ENCODE measurements at regions not wholly inside any gene's neighbourhood (a gene's known extent, or its start where the extent isn't known, plus 50 kb on each side); places are given as distances from the start of the nearest gene placed in this dataset.

- Histone ChIP-seq H3K27me3 (replicated peaks; ENCODE audit: insufficient read depth) (no peaks in the 10 kb centered on the region), H3K36me3 (no peaks in the 10 kb centered on the region), H3K9me3 (no peaks in the 10 kb centered on the region), H3K4me1 (ENCODE audit: control insufficient read depth in 1 of 2, low read depth in 2 of 2) (no peaks in the 10 kb centered on the region), H3K4me3 (no peak overlapping the region), H3K27ac (no peak overlapping the region)
- no peak for DNase-seq (ENCODE audit: low spot score)
- TF ChIP-seq CTCF (IDR thresholded peaks at IDR 0.05) = no peak
- no peak for ATAC-seq (ENCODE audit: insufficient number of reproducible peaks, low FRiP score, low read depth)
Measured at GRCh38 chr15:37792351-37792750, 142.1 kb upstream of the TMCO5A start.

- ATAC-seq (ENCODE audit: insufficient number of reproducible peaks, low FRiP score, low read depth) (no peak), DNase-seq (ENCODE audit: low spot score) (no peak)
- H3K9me3 ChIP-seq = no peaks in the 10 kb centered on the region
- no peaks in the 10 kb centered on the region for H3K36me3 ChIP-seq
- TF ChIP-seq CTCF (IDR thresholded peaks at IDR 0.05) = no peak
- H3K4me3 ChIP-seq = no peak overlapping the region
- no peaks in the 10 kb centered on the region for H3K27me3 ChIP-seq (replicated peaks; ENCODE audit: insufficient read depth)
- H3K4me1 ChIP-seq (ENCODE audit: control insufficient read depth in 1 of 2, low read depth in 2 of 2) = no peaks in the 10 kb centered on the region
- no peak overlapping the region for H3K27ac ChIP-seq
Measured at GRCh38 chr15:37793851-37794250, 140.6 kb upstream of the TMCO5A start.

- no peak overlapping the region for H3K27ac ChIP-seq
- TF ChIP-seq CTCF (IDR thresholded peaks at IDR 0.05) = no peak
- H3K4me3 ChIP-seq = no peak overlapping the region
- H3K4me1 ChIP-seq (ENCODE audit: control insufficient read depth in 1 of 2, low read depth in 2 of 2) = no peaks in the 10 kb centered on the region
- no peaks in the 10 kb centered on the region for H3K36me3 ChIP-seq
- no peaks in the 10 kb centered on the region for H3K9me3 ChIP-seq
- no peaks in the 10 kb centered on the region for H3K27me3 ChIP-seq (replicated peaks; ENCODE audit: insufficient read depth)
- DNase-seq (ENCODE audit: low spot score) (no peak), ATAC-seq (ENCODE audit: insufficient number of reproducible peaks, low FRiP score, low read depth) (no peak)
Measured at GRCh38 chr15:37794947-37795346, 139.5 kb upstream of the TMCO5A start.

DNA sequence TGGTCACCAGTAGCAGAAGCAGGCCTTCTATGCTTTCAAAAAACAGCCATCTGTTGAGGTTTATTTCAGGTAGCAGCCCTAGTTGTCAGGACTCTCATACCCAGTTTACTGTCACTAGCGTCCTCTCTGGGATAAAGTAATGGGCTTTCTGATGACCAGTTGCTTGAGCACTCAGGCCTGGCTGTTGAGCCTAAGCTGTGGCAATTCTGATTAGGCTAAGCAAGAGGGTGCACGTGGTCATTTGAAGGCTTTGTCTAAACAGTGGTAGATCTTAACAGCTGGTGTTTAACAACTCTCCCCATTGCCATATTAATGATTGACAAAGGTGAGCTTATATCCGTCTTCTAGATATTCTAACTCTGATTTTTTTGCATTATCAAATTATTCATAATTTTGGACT, 132.9 kb upstream of the TMCO5A start:
- Histone ChIP-seq H3K27me3 (replicated peaks; ENCODE audit: insufficient read depth) (no peaks in the 10 kb centered on the region), H3K9me3 (no peaks in the 10 kb centered on the region), H3K27ac (no peak overlapping the region), H3K36me3 (no peaks in the 10 kb centered on the region), H3K4me1 (ENCODE audit: control insufficient read depth in 1 of 2, low read depth in 2 of 2) (no peaks in the 10 kb centered on the region), H3K4me3 (no peak overlapping the region)
- ATAC-seq (ENCODE audit: insufficient number of reproducible peaks, low FRiP score, low read depth) (no peak), DNase-seq (ENCODE audit: low spot score) (no peak)
- TF ChIP-seq CTCF (IDR thresholded peaks at IDR 0.05) = no peak

DNA sequence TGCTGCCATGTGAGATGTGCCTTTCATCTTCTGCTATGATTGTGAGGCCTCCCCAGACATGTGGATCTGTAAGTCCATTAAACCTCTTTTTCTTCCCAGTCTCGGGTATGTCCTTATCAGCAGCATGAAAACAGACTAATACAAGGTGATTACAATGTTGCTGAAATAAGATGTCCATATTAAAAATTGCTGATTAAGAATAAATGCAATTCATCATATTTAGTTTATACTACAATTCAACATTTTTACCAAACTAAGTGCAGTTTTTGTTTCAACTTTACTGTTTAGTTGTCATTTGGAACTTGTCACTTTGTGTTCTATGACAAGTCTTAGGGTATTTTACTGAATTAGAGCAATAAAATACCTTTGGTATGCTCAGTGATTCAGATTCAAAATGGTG, 127.6 kb upstream of the TMCO5A start:
- ATAC-seq (ENCODE audit: insufficient number of reproducible peaks, low FRiP score, low read depth) (no peak), DNase-seq (ENCODE audit: low spot score) (no peak)
- H3K4me3 ChIP-seq = no peak overlapping the region
- no peaks in the 10 kb centered on the region for H3K4me1 ChIP-seq (ENCODE audit: control insufficient read depth in 1 of 2, low read depth in 2 of 2)
- H3K9me3 ChIP-seq = no peaks in the 10 kb centered on the region
- no peak overlapping the region for H3K27ac ChIP-seq
- no peaks in the 10 kb centered on the region for H3K27me3 ChIP-seq (replicated peaks; ENCODE audit: insufficient read depth)
- no peaks in the 10 kb centered on the region for H3K36me3 ChIP-seq
- no peak for TF ChIP-seq CTCF (IDR thresholded peaks at IDR 0.05)
